IgD-negative memory B cell (primary cell): ENCODE measurements at regions not wholly inside any gene's neighbourhood (a gene's known extent, or its start where the extent isn't known, plus 50 kb on each side); places are given as distances from the start of the nearest gene placed in this dataset.

ENCODE experiments used
- H3K27ac Mint-ChIP-seq, 3 donors: one replicate each; pipeline ENCODE4 v1.8.0; 2020 to 2022; ENCODE audit warnings: mild to moderate bottlenecking in 3 of 3, mixed read lengths in 3 of 3, moderate library complexity in 1 of 3
- H3K27me3 Mint-ChIP-seq: one replicate; pipeline ENCODE4 v1.8.0; 2021; ENCODE audit warnings: mixed read lengths
- H3K36me3 Mint-ChIP-seq: one replicate; pipeline ENCODE4 v1.8.0; 2020; ENCODE audit warnings: mild to moderate bottlenecking, mixed read lengths
- H3K4me1 Mint-ChIP-seq, 3 donors: one replicate each; pipeline ENCODE4 v1.8.0; 2020 to 2022; ENCODE audit warnings: mixed read lengths in 3 of 3, mild to moderate bottlenecking in 1 of 3
- H3K4me3 Mint-ChIP-seq, 4 donors: one replicate each; pipeline ENCODE4 v1.8.0; 2020 to 2022; ENCODE audit warnings: mild to moderate bottlenecking in 4 of 4, mixed read lengths in 4 of 4, moderate library complexity in 3 of 4
- H3K9me3 Mint-ChIP-seq, 3 donors: one replicate each; pipeline ENCODE4 v1.8.0; 2020 to 2021; ENCODE audit warnings: mixed read lengths in 3 of 3, mild to moderate bottlenecking in 1 of 3

GRCh38 chr9:79176014-79176697 lies 395.6 kb upstream of the TLE4 start:
- Mint-ChIP-seq H3K27me3 (no peaks in the 10 kb centered on the region), H3K27ac (no peak overlapping the region), H3K9me3 (peaks cover 0 to 2% (median 0%) of the 10 kb centered on the region in 3 donors), H3K4me3 (no peak overlapping the region), H3K36me3 (no peaks in the 10 kb centered on the region), H3K4me1 (no peaks in the 10 kb centered on the region)

GRCh38 chr9:79184831-79185230 lies 386.9 kb upstream of the TLE4 start:
- Mint-ChIP-seq H3K27ac (no peak overlapping the region), H3K27me3 (peaks cover 3% of the 10 kb centered on the region), H3K9me3 (peaks cover 0 to 3% (median 2%) of the 10 kb centered on the region in 3 donors), H3K36me3 (peaks cover 2% of the 10 kb centered on the region), H3K4me1 (no peaks in the 10 kb centered on the region), H3K4me3 (no peak overlapping the region)

- H3K27me3 Mint-ChIP-seq, result peaks cover 6% of the 10 kb centered on the region
- no peak overlapping the region for H3K27ac Mint-ChIP-seq
- peaks cover 0 to 3% (median 0%) of the 10 kb centered on the region in 3 donors for H3K9me3 Mint-ChIP-seq
- no peaks in the 10 kb centered on the region for H3K4me1 Mint-ChIP-seq
- H3K4me3 Mint-ChIP-seq, result no peak overlapping the region
- H3K36me3 Mint-ChIP-seq, result peaks cover 2% of the 10 kb centered on the region
Observed at GRCh38 chr9:79185866-79186265, 385.9 kb upstream of the TLE4 start.

GRCh38 chr9:79189511-79189924 lies 382.2 kb upstream of the TLE4 start:
- Mint-ChIP-seq H3K27ac (no peak overlapping the region), H3K9me3 (peaks cover 0 to 3% (median 0%) of the 10 kb centered on the region in 3 donors), H3K36me3 (peaks cover 2% of the 10 kb centered on the region), H3K4me3 (no peak overlapping the region), H3K27me3 (peaks cover 7% of the 10 kb centered on the region), H3K4me1 (no peaks in the 10 kb centered on the region)

GRCh38 chr9:79193001-79193400 lies 378.8 kb upstream of the TLE4 start:
- Mint-ChIP-seq H3K36me3 (no peaks in the 10 kb centered on the region), H3K27me3 (peaks cover 7% of the 10 kb centered on the region), H3K27ac (no peak overlapping the region), H3K9me3 (no peaks in the 10 kb centered on the region), H3K4me3 (no peak overlapping the region), H3K4me1 (no peaks in the 10 kb centered on the region)

- H3K4me3 Mint-ChIP-seq, result no peak overlapping the region
- H3K9me3 Mint-ChIP-seq, result no peaks in the 10 kb centered on the region
- no peak overlapping the region for H3K27ac Mint-ChIP-seq
- H3K36me3 Mint-ChIP-seq, result no peaks in the 10 kb centered on the region
- peaks cover 5% of the 10 kb centered on the region for H3K27me3 Mint-ChIP-seq
- H3K4me1 Mint-ChIP-seq, result no peaks in the 10 kb centered on the region
Observed at GRCh38 chr9:79193501-79194223, 378.1 kb upstream of the TLE4 start.

GRCh38 chr9:79195879-79196278 lies 375.9 kb upstream of the TLE4 start:
- Mint-ChIP-seq H3K36me3 (no peaks in the 10 kb centered on the region), H3K27ac (no peak overlapping the region), H3K4me1 (no peaks in the 10 kb centered on the region), H3K27me3 (peaks cover 2% of the 10 kb centered on the region), H3K9me3 (peaks cover 0 to 3% (median 0%) of the 10 kb centered on the region in 3 donors), H3K4me3 (no peak overlapping the region)

GRCh38 chr9:79196606-79197005 lies 375.2 kb upstream of the TLE4 start:
- no peak overlapping the region for H3K4me3 Mint-ChIP-seq
- H3K36me3 Mint-ChIP-seq, result no peaks in the 10 kb centered on the region
- peaks cover 2% of the 10 kb centered on the region for H3K27me3 Mint-ChIP-seq
- no peaks in the 10 kb centered on the region for H3K4me1 Mint-ChIP-seq
- no peak overlapping the region for H3K27ac Mint-ChIP-seq
- H3K9me3 Mint-ChIP-seq, result peaks cover 0 to 3% (median 0%) of the 10 kb centered on the region in 3 donors

GRCh38 chr9:79200336-79200735 lies 371.4 kb upstream of the TLE4 start:
- no peaks in the 10 kb centered on the region for H3K36me3 Mint-ChIP-seq
- H3K9me3 Mint-ChIP-seq, result peaks cover 0 to 3% (median 0%) of the 10 kb centered on the region in 3 donors
- H3K27me3 Mint-ChIP-seq, result peaks cover 2% of the 10 kb centered on the region
- no peak overlapping the region for H3K4me3 Mint-ChIP-seq
- H3K4me1 Mint-ChIP-seq, result no peaks in the 10 kb centered on the region
- no peak overlapping the region for H3K27ac Mint-ChIP-seq

GRCh38 chr9:79201636-79202035 lies 370.1 kb upstream of the TLE4 start:
- Mint-ChIP-seq H3K4me3 (no peak overlapping the region), H3K36me3 (no peaks in the 10 kb centered on the region), H3K9me3 (peaks cover 0 to 3% (median 0%) of the 10 kb centered on the region in 3 donors), H3K27ac (no peak overlapping the region), H3K27me3 (peaks cover 2% of the 10 kb centered on the region), H3K4me1 (no peaks in the 10 kb centered on the region)

- no peaks in the 10 kb centered on the region for H3K9me3 Mint-ChIP-seq
- H3K4me1 Mint-ChIP-seq, result no peaks in the 10 kb centered on the region
- peaks cover 2% of the 10 kb centered on the region for H3K27me3 Mint-ChIP-seq
- no peak overlapping the region for H3K4me3 Mint-ChIP-seq
- no peaks in the 10 kb centered on the region for H3K36me3 Mint-ChIP-seq
- no peak overlapping the region for H3K27ac Mint-ChIP-seq
Observed at GRCh38 chr9:79208791-79209396, 362.9 kb upstream of the TLE4 start.

GRCh38 chr9:79210541-79211243 lies 361.1 kb upstream of the TLE4 start:
- no peaks in the 10 kb centered on the region for H3K27me3 Mint-ChIP-seq
- H3K4me1 Mint-ChIP-seq, result no peaks in the 10 kb centered on the region
- H3K4me3 Mint-ChIP-seq, result no peak overlapping the region
- no peaks in the 10 kb centered on the region for H3K9me3 Mint-ChIP-seq
- H3K27ac Mint-ChIP-seq, result no peak overlapping the region
- H3K36me3 Mint-ChIP-seq, result no peaks in the 10 kb centered on the region

GRCh38 chr9:79213417-79214125 lies 358.2 kb upstream of the TLE4 start:
- Mint-ChIP-seq H3K4me1 (no peaks in the 10 kb centered on the region), H3K9me3 (no peaks in the 10 kb centered on the region), H3K27ac (no peak overlapping the region), H3K27me3 (no peaks in the 10 kb centered on the region), H3K4me3 (no peak overlapping the region), H3K36me3 (no peaks in the 10 kb centered on the region)

GRCh38 chr9:79215821-79216220 lies 355.9 kb upstream of the TLE4 start:
- H3K4me3 Mint-ChIP-seq, result no peak overlapping the region
- H3K9me3 Mint-ChIP-seq, result peaks cover 0 to 7% (median 0%) of the 10 kb centered on the region in 3 donors
- H3K27ac Mint-ChIP-seq, result no peak overlapping the region
- H3K27me3 Mint-ChIP-seq, result no peaks in the 10 kb centered on the region
- H3K36me3 Mint-ChIP-seq, result no peaks in the 10 kb centered on the region
- no peaks in the 10 kb centered on the region for H3K4me1 Mint-ChIP-seq
